CD4-positive, alpha-beta T cell (primary cell): ENCODE measurements at regions not wholly inside any gene's neighbourhood (a gene's known extent, or its start where the extent isn't known, plus 50 kb on each side); places are given as distances from the start of the nearest gene placed in this dataset.
"Not testable (repeated sequence)": the region's sequence is repeated elsewhere in the genome, so short reads cannot be mapped to it uniquely, and the experiment has no call there.

Source experiments
- ATAC-seq: fragments of 200-7000 bp; cut with Tn5 transposase; one replicate; pipeline ENCODE4 v1.10.0; 2022; ENCODE audit warnings: mild to moderate bottlenecking; ENCODE audit not compliant: poor library complexity
- CTCF ChIA-PET: fragments of 350-600 bp; sonication (Branson Sonifier 250); formaldehyde crosslinking; loops from one replicate; lab custom pipeline; 2021; ENCODE audit warnings: antibody characterized with exemption, inconsistent platforms; lab: Charles Lee
- POLR2A ChIA-PET: fragments of 350-600 bp; sonication (Branson Sonifier 250); formaldehyde crosslinking; loops from one replicate; lab custom pipeline; 2021; ENCODE audit warnings: antibody characterized with exemption, inconsistent platforms; lab: Charles Lee
- DNase-seq, 14 experiments: peaks; one replicate each; pipeline ENCODE4 v3.0.0-alpha.2; 2013 to 2020; ENCODE audit warnings: mixed read lengths in 2 of 14
- H3K27ac ChIP-seq, 2 donors: one replicate each; pipeline versions ENCODE4 v1.5.1 to v1.7.0; 2013; ENCODE audit warnings: low read length in 2 of 2, low read depth in 1 of 2, mild to moderate bottlenecking in 1 of 2
- H3K27me3 ChIP-seq, 2 experiments: 1 replicate in 1 of 2; 2 replicates in 1 of 2; pipeline versions ENCODE4 v1.6.1 to v1.7.0; 2013; ENCODE audit warnings: low read length in 2 of 2, control low read depth in 1 of 2, mild to moderate bottlenecking in 1 of 2, moderate library complexity in 1 of 2; ENCODE audit not compliant: insufficient read depth in 2 of 2, control insufficient read depth in 1 of 2
- H3K36me3 ChIP-seq: one replicate; pipeline ENCODE4 v1.6.1; 2013; ENCODE audit warnings: low read length, control low read depth; ENCODE audit not compliant: insufficient read depth
- H3K4me1 ChIP-seq: one replicate; pipeline ENCODE4 v1.6.1; 2013; ENCODE audit warnings: low read length, control low read depth; ENCODE audit not compliant: insufficient read depth
- H3K4me3 ChIP-seq: one replicate; pipeline ENCODE4 v1.5.1; 2013; ENCODE audit warnings: mild to moderate bottlenecking, low read length, moderate library complexity
- H3K9me3 ChIP-seq, 2 experiments: 1 replicate in 1 of 2; 2 replicates in 1 of 2; pipeline versions ENCODE4 v1.6.1 to v1.7.0; 2013; ENCODE audit warnings: low read length in 2 of 2, mild to moderate bottlenecking in 2 of 2, control low read depth in 1 of 2, moderate library complexity in 1 of 2; ENCODE audit not compliant: control insufficient read depth in 1 of 2, insufficient read depth in 1 of 2
- H3K27ac Mint-ChIP-seq: one replicate; pipeline ENCODE4 v1.8.0; 2020; ENCODE audit warnings: mixed read lengths
- H3K27me3 Mint-ChIP-seq: one replicate; pipeline ENCODE4 v1.8.0; 2021; ENCODE audit warnings: mixed read lengths
- H3K36me3 Mint-ChIP-seq: one replicate; pipeline ENCODE4 v1.8.0; 2021; ENCODE audit warnings: low read depth, mixed read lengths
- H3K4me1 Mint-ChIP-seq: one replicate; pipeline ENCODE4 v1.8.0; 2021; ENCODE audit warnings: low read depth, mixed read lengths
- H3K4me3 Mint-ChIP-seq: one replicate; pipeline ENCODE4 v1.8.0; 2020; ENCODE audit warnings: mild to moderate bottlenecking, mixed read lengths
- H3K9me3 Mint-ChIP-seq: one replicate; pipeline ENCODE4 v1.8.0; 2020; ENCODE audit warnings: mixed read lengths
- intact Hi-C, 2 experiments: fragments of 100-400 bp; cut with DNase I in 1 of 2; cut with micrococcal nuclease in 1 of 2; formaldehyde crosslinking; loops; one replicate each; pipeline versions ENCODE4 v1.15.1 to v1.9.0; 2023 to 2025; cut with DNase I, micrococcal nuclease
- TF ChIP-seq, protein P1 (sequence below): fragments of 200-600 bp; IDR thresholded peaks from one replicate; pipeline ENCODE4 v1.8.0; 2022; ENCODE audit warnings: antibody characterized with exemption, mild to moderate bottlenecking

GRCh38 chrX:28158019-28158777, 176.9 kb upstream of the DCAF8L1 start:
- no peaks in the 10 kb centered on the region for H3K4me1 ChIP-seq
- no peak overlapping the region for H3K27ac ChIP-seq
- H3K27me3 ChIP-seq, result no peaks in the 10 kb centered on the region
- DNase-seq (no peak), ATAC-seq (no peak)
- Mint-ChIP-seq H3K27me3 (no peaks in the 10 kb centered on the region), H3K27ac (no peak overlapping the region), H3K4me1 (no peaks in the 10 kb centered on the region), H3K9me3 (no peaks in the 10 kb centered on the region), H3K36me3 (no peaks in the 10 kb centered on the region), H3K4me3 (no peak overlapping the region)
- H3K36me3 ChIP-seq, result no peaks in the 10 kb centered on the region
- ChIA-PET POLR2A (no interaction called here), CTCF (interaction anchor here (0.6 kb wide), 1 partner anchor 846 kb away, joined by 3 read pairs; no protein-coding TSS in a partner anchor)
- no peak overlapping the region for H3K4me3 ChIP-seq
- TF ChIP-seq, protein P1, sequence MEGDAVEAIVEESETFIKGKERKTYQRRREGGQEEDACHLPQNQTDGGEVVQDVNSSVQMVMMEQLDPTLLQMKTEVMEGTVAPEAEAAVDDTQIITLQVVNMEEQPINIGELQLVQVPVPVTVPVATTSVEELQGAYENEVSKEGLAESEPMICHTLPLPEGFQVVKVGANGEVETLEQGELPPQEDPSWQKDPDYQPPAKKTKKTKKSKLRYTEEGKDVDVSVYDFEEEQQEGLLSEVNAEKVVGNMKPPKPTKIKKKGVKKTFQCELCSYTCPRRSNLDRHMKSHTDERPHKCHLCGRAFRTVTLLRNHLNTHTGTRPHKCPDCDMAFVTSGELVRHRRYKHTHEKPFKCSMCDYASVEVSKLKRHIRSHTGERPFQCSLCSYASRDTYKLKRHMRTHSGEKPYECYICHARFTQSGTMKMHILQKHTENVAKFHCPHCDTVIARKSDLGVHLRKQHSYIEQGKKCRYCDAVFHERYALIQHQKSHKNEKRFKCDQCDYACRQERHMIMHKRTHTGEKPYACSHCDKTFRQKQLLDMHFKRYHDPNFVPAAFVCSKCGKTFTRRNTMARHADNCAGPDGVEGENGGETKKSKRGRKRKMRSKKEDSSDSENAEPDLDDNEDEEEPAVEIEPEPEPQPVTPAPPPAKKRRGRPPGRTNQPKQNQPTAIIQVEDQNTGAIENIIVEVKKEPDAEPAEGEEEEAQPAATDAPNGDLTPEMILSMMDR, result no peak
- no peaks in the 10 kb centered on the region for H3K9me3 ChIP-seq
- intact Hi-C loops, result no loop called here

- intact Hi-C loops, H3K9me3 Mint-ChIP-seq, H3K27me3 ChIP-seq, H3K4me3 ChIP-seq, H3K4me1 ChIP-seq, H3K27me3 Mint-ChIP-seq, H3K27ac ChIP-seq, H3K4me1 Mint-ChIP-seq, H3K36me3 ChIP-seq, H3K27ac Mint-ChIP-seq, DNase-seq, H3K36me3 Mint-ChIP-seq, CTCF ChIA-PET, H3K4me3 Mint-ChIP-seq, ATAC-seq, POLR2A ChIA-PET, H3K9me3 ChIP-seq: not testable (repeated sequence)
Observed at GRCh38 chrX:28152263-28152662, 171.0 kb upstream of the DCAF8L1 start.

GRCh38 chrX:28135378-28136047, 154.3 kb upstream of the DCAF8L1 start:
- no peaks in the 10 kb centered on the region for H3K27me3 ChIP-seq
- intact Hi-C loops, result no loop called here
- TF ChIP-seq, protein P1, result no peak
- ATAC-seq (no peak), DNase-seq (no peak)
- POLR2A ChIA-PET, result no interaction called here
- H3K9me3 ChIP-seq, result no peaks in the 10 kb centered on the region
- Mint-ChIP-seq H3K9me3 (no peaks in the 10 kb centered on the region), H3K27ac (no peak overlapping the region), H3K4me1 (no peaks in the 10 kb centered on the region), H3K4me3 (no peak overlapping the region), H3K36me3 (no peaks in the 10 kb centered on the region), H3K27me3 (no peaks in the 10 kb centered on the region)
- no peaks in the 10 kb centered on the region for H3K36me3 ChIP-seq
- CTCF ChIA-PET, result no interaction called here
- no peak overlapping the region for H3K4me3 ChIP-seq
- H3K4me1 ChIP-seq, result no peaks in the 10 kb centered on the region
- no peak overlapping the region for H3K27ac ChIP-seq
